ENCODE measurements at regions not wholly inside any gene's neighbourhood (a gene's known extent, or its start where the extent isn't known, plus 50 kb on each side); places are given as distances from the start of the nearest gene placed in this dataset.

DNA sequence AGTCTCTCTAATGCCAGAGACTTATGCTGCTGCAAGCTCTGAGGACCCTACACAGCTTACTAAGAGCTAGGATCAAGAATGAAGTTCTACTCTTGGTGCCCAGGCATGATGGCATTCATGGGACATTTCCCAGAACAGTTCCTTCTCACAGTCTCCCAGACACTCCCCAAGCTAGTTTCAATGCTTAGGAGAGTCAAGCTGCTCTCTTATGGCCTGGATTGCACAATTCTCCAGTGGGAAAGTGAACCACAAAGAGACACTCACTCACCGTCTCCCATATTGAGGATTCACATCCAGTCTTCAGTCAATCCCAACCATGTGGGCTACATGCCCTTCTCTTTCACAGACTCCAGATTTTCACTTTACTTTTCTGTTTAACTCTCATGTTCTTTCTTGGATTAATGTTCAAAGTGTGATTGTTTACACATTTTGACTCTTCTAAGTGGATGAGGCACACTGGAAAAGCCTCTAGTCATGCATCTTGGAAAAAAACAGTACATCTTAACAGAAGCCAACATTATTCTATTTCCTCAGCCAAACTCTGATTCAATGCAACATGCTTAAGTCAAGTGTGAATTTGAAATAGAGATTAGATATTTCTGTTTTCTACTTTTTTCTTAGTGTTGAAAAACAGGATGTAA lies 447.8 kb upstream of the BTBD3 start (continued):
- TF ChIP-seq EP300 (IDR thresholded peaks at IDR 0.05; ENCODE audit: borderline replicate concordance in 1 of 2, low read depth in 1 of 2, low read length in 1 of 2) (no peak), RFX5 (IDR thresholded peaks at IDR 0.05; ENCODE audit: low read length) (no peak), GABPA (IDR thresholded peaks at IDR 0.05; ENCODE audit: low read depth) (no peak), RXRA (IDR thresholded peaks at IDR 0.05; ENCODE audit: borderline replicate concordance, low read depth) (no peak)
- TF ChIP-seq, protein P1, sequence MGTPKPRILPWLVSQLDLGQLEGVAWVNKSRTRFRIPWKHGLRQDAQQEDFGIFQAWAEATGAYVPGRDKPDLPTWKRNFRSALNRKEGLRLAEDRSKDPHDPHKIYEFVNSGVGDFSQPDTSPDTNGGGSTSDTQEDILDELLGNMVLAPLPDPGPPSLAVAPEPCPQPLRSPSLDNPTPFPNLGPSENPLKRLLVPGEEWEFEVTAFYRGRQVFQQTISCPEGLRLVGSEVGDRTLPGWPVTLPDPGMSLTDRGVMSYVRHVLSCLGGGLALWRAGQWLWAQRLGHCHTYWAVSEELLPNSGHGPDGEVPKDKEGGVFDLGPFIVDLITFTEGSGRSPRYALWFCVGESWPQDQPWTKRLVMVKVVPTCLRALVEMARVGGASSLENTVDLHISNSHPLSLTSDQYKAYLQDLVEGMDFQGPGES (IDR thresholded peaks at IDR 0.05; ENCODE audit: low read depth, low read length) = no peak

DNA sequence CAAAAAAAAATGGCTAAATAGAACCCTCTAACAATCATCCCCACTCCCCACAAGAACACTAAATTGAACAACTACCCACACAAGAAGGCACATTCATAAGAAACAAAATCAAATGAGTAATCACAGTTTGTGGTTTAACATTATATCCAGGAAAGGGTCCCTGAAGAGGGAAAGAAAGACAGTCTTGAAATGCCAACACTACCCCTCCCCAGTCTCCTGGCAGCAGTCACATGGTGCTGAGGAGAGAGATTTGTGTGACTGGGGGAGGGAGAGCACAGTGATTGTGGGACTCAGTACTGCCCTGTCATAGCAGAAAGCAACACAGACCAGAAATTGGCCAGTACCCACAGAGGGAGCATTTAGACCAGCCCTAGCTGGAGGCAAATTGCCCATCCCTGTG lies 443.7 kb upstream of the BTBD3 start:
- Histone ChIP-seq H3K9ac (no peak overlapping the region), H3K4me2 (no peak overlapping the region), H3K4me3 (ENCODE audit: low read depth in 2 of 2, low read length in 1 of 2) (no peak overlapping the region), H3K79me2 (ENCODE audit: insufficient read depth) (no peaks in the 10 kb centered on the region), H3K27me3 (ENCODE audit: insufficient read depth) (no peaks in the 10 kb centered on the region), H3K27ac (ENCODE audit: low read depth in 2 of 2, low read length in 1 of 2) (no peak overlapping the region), H2AFZ (ENCODE audit: low read depth) (no peak overlapping the region), H3K4me1 (ENCODE audit: control insufficient read depth in 1 of 2, insufficient read depth in 2 of 2, low read depth in 1 of 2, low read length in 1 of 2) (no peaks in the 10 kb centered on the region), H3F3A (replicated peaks; ENCODE audit: insufficient read depth) (no peaks in the 10 kb centered on the region), H3K36me3 (replicated peaks in 1 of 2; ENCODE audit: control insufficient read depth in 1 of 2, insufficient read depth in 2 of 2, low read length in 1 of 2) (no peaks in the 10 kb centered on the region), H3K9me3 (peaks cover 3% of the 10 kb centered on the region; the same call in 1 of the 2 replicates), H4K20me1 (ENCODE audit: insufficient read depth) (no peaks in the 10 kb centered on the region), H3K9me2 (no peaks in the 10 kb centered on the region)
- TF ChIP-seq RAD21 (IDR thresholded peaks at IDR 0.05; ENCODE audit: low read length) = no peak
- TF ChIP-seq FOSL2 (IDR thresholded peaks at IDR 0.05; ENCODE audit: borderline replicate concordance, low read depth) = no peak
- TF ChIP-seq EP300 (IDR thresholded peaks at IDR 0.05; ENCODE audit: borderline replicate concordance in 1 of 2, low read depth in 1 of 2, low read length in 1 of 2) = no peak
- no peak for TF ChIP-seq EZH2phosphoT487 (IDR thresholded peaks at IDR 0.05; ENCODE audit: borderline replicate concordance, low read depth)
- no peak for TF ChIP-seq SIN3A (IDR thresholded peaks at IDR 0.05; ENCODE audit: borderline replicate concordance, low read depth, low read length)
- TF ChIP-seq POLR2AphosphoS5 (IDR thresholded peaks at IDR 0.05; ENCODE audit: low read depth, low read length) = no peak
- TF ChIP-seq, protein P2, sequence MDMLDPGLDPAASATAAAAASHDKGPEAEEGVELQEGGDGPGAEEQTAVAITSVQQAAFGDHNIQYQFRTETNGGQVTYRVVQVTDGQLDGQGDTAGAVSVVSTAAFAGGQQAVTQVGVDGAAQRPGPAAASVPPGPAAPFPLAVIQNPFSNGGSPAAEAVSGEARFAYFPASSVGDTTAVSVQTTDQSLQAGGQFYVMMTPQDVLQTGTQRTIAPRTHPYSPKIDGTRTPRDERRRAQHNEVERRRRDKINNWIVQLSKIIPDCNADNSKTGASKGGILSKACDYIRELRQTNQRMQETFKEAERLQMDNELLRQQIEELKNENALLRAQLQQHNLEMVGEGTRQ (IDR thresholded peaks at IDR 0.05; ENCODE audit: borderline replicate concordance, low read depth, low read length) = no peak
- TF ChIP-seq FOXJ3 (CRISPR knock-in tag; IDR thresholded peaks at IDR 0.05) = no peak
- no peak for TF ChIP-seq TEAD4 (IDR thresholded peaks at IDR 0.05; ENCODE audit: borderline replicate concordance, insufficient read depth)
- TF ChIP-seq, protein P3, sequence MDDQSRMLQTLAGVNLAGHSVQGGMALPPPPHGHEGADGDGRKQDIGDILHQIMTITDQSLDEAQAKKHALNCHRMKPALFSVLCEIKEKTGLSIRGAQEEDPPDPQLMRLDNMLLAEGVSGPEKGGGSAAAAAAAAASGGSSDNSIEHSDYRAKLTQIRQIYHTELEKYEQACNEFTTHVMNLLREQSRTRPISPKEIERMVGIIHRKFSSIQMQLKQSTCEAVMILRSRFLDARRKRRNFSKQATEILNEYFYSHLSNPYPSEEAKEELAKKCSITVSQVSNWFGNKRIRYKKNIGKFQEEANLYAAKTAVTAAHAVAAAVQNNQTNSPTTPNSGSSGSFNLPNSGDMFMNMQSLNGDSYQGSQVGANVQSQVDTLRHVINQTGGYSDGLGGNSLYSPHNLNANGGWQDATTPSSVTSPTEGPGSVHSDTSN (IDR thresholded peaks at IDR 0.05) = no peak
- TF ChIP-seq, protein P1 (IDR thresholded peaks at IDR 0.05; ENCODE audit: low read depth, low read length) = no peak
- TF ChIP-seq, protein P4, sequence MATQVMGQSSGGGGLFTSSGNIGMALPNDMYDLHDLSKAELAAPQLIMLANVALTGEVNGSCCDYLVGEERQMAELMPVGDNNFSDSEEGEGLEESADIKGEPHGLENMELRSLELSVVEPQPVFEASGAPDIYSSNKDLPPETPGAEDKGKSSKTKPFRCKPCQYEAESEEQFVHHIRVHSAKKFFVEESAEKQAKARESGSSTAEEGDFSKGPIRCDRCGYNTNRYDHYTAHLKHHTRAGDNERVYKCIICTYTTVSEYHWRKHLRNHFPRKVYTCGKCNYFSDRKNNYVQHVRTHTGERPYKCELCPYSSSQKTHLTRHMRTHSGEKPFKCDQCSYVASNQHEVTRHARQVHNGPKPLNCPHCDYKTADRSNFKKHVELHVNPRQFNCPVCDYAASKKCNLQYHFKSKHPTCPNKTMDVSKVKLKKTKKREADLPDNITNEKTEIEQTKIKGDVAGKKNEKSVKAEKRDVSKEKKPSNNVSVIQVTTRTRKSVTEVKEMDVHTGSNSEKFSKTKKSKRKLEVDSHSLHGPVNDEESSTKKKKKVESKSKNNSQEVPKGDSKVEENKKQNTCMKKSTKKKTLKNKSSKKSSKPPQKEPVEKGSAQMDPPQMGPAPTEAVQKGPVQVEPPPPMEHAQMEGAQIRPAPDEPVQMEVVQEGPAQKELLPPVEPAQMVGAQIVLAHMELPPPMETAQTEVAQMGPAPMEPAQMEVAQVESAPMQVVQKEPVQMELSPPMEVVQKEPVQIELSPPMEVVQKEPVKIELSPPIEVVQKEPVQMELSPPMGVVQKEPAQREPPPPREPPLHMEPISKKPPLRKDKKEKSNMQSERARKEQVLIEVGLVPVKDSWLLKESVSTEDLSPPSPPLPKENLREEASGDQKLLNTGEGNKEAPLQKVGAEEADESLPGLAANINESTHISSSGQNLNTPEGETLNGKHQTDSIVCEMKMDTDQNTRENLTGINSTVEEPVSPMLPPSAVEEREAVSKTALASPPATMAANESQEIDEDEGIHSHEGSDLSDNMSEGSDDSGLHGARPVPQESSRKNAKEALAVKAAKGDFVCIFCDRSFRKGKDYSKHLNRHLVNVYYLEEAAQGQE (IDR thresholded peaks at IDR 0.05; ENCODE audit: low read depth, low read length) = no peak
- TF ChIP-seq, protein P5, sequence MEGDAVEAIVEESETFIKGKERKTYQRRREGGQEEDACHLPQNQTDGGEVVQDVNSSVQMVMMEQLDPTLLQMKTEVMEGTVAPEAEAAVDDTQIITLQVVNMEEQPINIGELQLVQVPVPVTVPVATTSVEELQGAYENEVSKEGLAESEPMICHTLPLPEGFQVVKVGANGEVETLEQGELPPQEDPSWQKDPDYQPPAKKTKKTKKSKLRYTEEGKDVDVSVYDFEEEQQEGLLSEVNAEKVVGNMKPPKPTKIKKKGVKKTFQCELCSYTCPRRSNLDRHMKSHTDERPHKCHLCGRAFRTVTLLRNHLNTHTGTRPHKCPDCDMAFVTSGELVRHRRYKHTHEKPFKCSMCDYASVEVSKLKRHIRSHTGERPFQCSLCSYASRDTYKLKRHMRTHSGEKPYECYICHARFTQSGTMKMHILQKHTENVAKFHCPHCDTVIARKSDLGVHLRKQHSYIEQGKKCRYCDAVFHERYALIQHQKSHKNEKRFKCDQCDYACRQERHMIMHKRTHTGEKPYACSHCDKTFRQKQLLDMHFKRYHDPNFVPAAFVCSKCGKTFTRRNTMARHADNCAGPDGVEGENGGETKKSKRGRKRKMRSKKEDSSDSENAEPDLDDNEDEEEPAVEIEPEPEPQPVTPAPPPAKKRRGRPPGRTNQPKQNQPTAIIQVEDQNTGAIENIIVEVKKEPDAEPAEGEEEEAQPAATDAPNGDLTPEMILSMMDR (IDR thresholded peaks at IDR 0.05) = no peak
- no peak for TF ChIP-seq GATA2 (CRISPR knock-in tag; IDR thresholded peaks at IDR 0.05)
- TF ChIP-seq NRF1 (IDR thresholded peaks at IDR 0.05; ENCODE audit: low read depth, low read length) = no peak
- no peak for TF ChIP-seq RXRA (IDR thresholded peaks at IDR 0.05; ENCODE audit: borderline replicate concordance, low read depth)
- TF ChIP-seq RCOR1 (IDR thresholded peaks at IDR 0.05; ENCODE audit: low read length) = no peak
- TF ChIP-seq MXI1 (IDR thresholded peaks at IDR 0.05; ENCODE audit: low read depth, low read length) = no peak
- no peak for TF ChIP-seq SMC3 (IDR thresholded peaks at IDR 0.05; ENCODE audit: low read depth, low read length)
- TF ChIP-seq RFX5 (IDR thresholded peaks at IDR 0.05; ENCODE audit: low read length) = no peak
- DNase-seq = no peak
- POLR2A ChIA-PET = no interaction called here
- CTCF ChIA-PET = no interaction called here
